NCI-H526 treated with DMSO at 0.1 percent for 48 hours (cell line): ENCODE measurements at regions not wholly inside any gene's neighbourhood (a gene's known extent, or its start where the extent isn't known, plus 50 kb on each side); places are given as distances from the start of the nearest gene placed in this dataset.
A peak's percentile ranks its signal among the peaks of the same experiment; 100 is the strongest.

ENCODE experiments used
- DNase-seq: peaks from one replicate; lab custom pipeline; 2025; lab: John Stamatoyannopoulos, UW

GRCh38 chr4:134343081-134343480 is 141.5 kb upstream of the PABPC4L start:
- DNase-seq, result no peak

GRCh38 chr4:134337574-134337973 is 136.0 kb upstream of the PABPC4L start:
- no peak for DNase-seq

GRCh38 chr4:134328741-134329140 is 127.2 kb upstream of the PABPC4L start:
- no peak for DNase-seq

GRCh38 chr4:134327274-134328122 is 125.9 kb upstream of the PABPC4L start:
- DNase-seq, result no peak

GRCh38 chr4:134326866-134327265 is 125.3 kb upstream of the PABPC4L start:
- DNase-seq, result no peak

- no peak for DNase-seq
Observed at GRCh38 chr4:134324179-134324578, 122.6 kb upstream of the PABPC4L start.

- no peak for DNase-seq
Observed at GRCh38 chr4:134320048-134320447, 118.5 kb upstream of the PABPC4L start.

GRCh38 chr4:134313591-134313990 is 112.0 kb upstream of the PABPC4L start:
- no peak for DNase-seq

- no peak for DNase-seq
Observed at GRCh38 chr4:134309715-134310114, 108.1 kb upstream of the PABPC4L start.

- DNase-seq, result no peak
Observed at GRCh38 chr4:134308910-134309309, 107.3 kb upstream of the PABPC4L start.

GRCh38 chr4:134298313-134298712 is 96.7 kb upstream of the PABPC4L start:
- no peak for DNase-seq

- no peak for DNase-seq
Observed at GRCh38 chr4:134297765-134298164, 96.2 kb upstream of the PABPC4L start.

- DNase-seq, result no peak
Observed at GRCh38 chr4:134282680-134283079, 81.1 kb upstream of the PABPC4L start.

GRCh38 chr4:134278675-134279074 is 77.1 kb upstream of the PABPC4L start:
- no peak for DNase-seq

GRCh38 chr4:134276476-134276875 is 74.9 kb upstream of the PABPC4L start:
- no peak for DNase-seq

- peak; percentile 3 for DNase-seq
Observed at GRCh38 chr4:134260126-134260525, 58.5 kb upstream of the PABPC4L start.
